HG03103 (cell line): ENCODE measurements at regions not wholly inside any gene's neighbourhood (a gene's known extent, or its start where the extent isn't known, plus 50 kb on each side); places are given as distances from the start of the nearest gene placed in this dataset.

Experiments
- ATAC-seq: cut with Tn5 transposase; IDR thresholded peaks from one replicate; pipeline ENCODE4 v1.9.1; 2021; ENCODE audit warnings: low read depth; ENCODE audit not compliant: unreplicated experiment

GRCh38 chr6:71510856-71511255 lies 222.2 kb downstream of the OGFRL1 start:
- no peak for ATAC-seq

- no peak for ATAC-seq
These were observed 223.6 kb downstream of the OGFRL1 start for GRCh38 chr6:71512256-71512655.

- ATAC-seq = no peak
These were observed 224.4 kb downstream of the OGFRL1 start for GRCh38 chr6:71513036-71513435.

GRCh38 chr6:71523548-71523947 lies 234.9 kb downstream of the OGFRL1 start:
- ATAC-seq = no peak

- no peak for ATAC-seq
These were observed 235.6 kb downstream of the OGFRL1 start for GRCh38 chr6:71524201-71524600.

- ATAC-seq = no peak
These were observed 239.3 kb downstream of the OGFRL1 start for GRCh38 chr6:71527886-71528285.

- ATAC-seq = no peak
These were observed 240.4 kb downstream of the OGFRL1 start for GRCh38 chr6:71529026-71529425.

- no peak for ATAC-seq
These were observed 241.2 kb downstream of the OGFRL1 start for GRCh38 chr6:71529769-71530168.

- ATAC-seq = no peak
These were observed 242.4 kb downstream of the OGFRL1 start for GRCh38 chr6:71531006-71531405.

GRCh38 chr6:71531841-71532240 lies 243.2 kb downstream of the OGFRL1 start:
- ATAC-seq = no peak

- ATAC-seq = no peak
These were observed 245.3 kb downstream of the OGFRL1 start for GRCh38 chr6:71533939-71534379.

GRCh38 chr6:71534921-71535320 lies 246.3 kb downstream of the OGFRL1 start:
- ATAC-seq = no peak

- no peak for ATAC-seq
These were observed 249.1 kb downstream of the OGFRL1 start for GRCh38 chr6:71537717-71538116.

GRCh38 chr6:71544028-71544427 lies 255.4 kb downstream of the OGFRL1 start:
- no peak for ATAC-seq

- ATAC-seq = no peak
These were observed 256.3 kb downstream of the OGFRL1 start for GRCh38 chr6:71544906-71545305.

- no peak for ATAC-seq
These were observed 257.3 kb downstream of the OGFRL1 start for GRCh38 chr6:71545905-71546304.

GRCh38 chr6:71551798-71552197 lies 263.2 kb downstream of the OGFRL1 start:
- ATAC-seq = no peak

- no peak for ATAC-seq
These were observed 267.5 kb downstream of the OGFRL1 start for GRCh38 chr6:71556141-71556540.

GRCh38 chr6:71558974-71559373 lies 270.4 kb downstream of the OGFRL1 start:
- ATAC-seq = no peak

GRCh38 chr6:71567562-71567961 lies 279.0 kb downstream of the OGFRL1 start:
- ATAC-seq = no peak

GRCh38 chr6:71577766-71578165 lies 289.2 kb downstream of the OGFRL1 start:
- no peak for ATAC-seq

GRCh38 chr6:71579902-71580301 lies 291.3 kb downstream of the OGFRL1 start:
- ATAC-seq = no peak

GRCh38 chr6:71582820-71583219 lies 294.2 kb downstream of the OGFRL1 start:
- ATAC-seq = no peak
